Osteoblast (primary cell): ENCODE measurements at regions not wholly inside any gene's neighbourhood (a gene's known extent, or its start where the extent isn't known, plus 50 kb on each side); places are given as distances from the start of the nearest gene placed in this dataset.

Source experiments
- DNase-seq: peaks from one replicate; pipeline ENCODE4 v3.0.0; 2011; ENCODE audit warnings: low spot score, mixed read lengths; ENCODE audit not compliant: insufficient read length; ENCODE audit errors: missing footprints
- H2AFZ ChIP-seq: 2 replicates; pipeline ENCODE4 v1.6.0; 2011; ENCODE audit warnings: mild to moderate bottlenecking, low read length
- H3K27ac ChIP-seq: 2 replicates; pipeline ENCODE4 v1.5.1; 2011; ENCODE audit warnings: mild to moderate bottlenecking, low read depth, low read length, moderate library complexity
- H3K27me3 ChIP-seq: 2 replicates; pipeline ENCODE4 v1.6.0; 2012; ENCODE audit warnings: mild to moderate bottlenecking, control low read depth, inconsistent platforms, low read length, moderate library complexity; ENCODE audit not compliant: insufficient read depth
- H3K36me3 ChIP-seq: 2 replicates; pipeline ENCODE4 v1.5.1; 2011; ENCODE audit warnings: mild to moderate bottlenecking, low read length, control low read depth, moderate library complexity; ENCODE audit not compliant: insufficient read depth
- H3K4me1 ChIP-seq: 2 replicates; pipeline ENCODE4 v1.5.1; 2011; ENCODE audit warnings: mild to moderate bottlenecking, low read length, control low read depth, moderate library complexity; ENCODE audit not compliant: insufficient read depth
- H3K4me2 ChIP-seq: 2 replicates; pipeline ENCODE4 v1.6.0; 2011; ENCODE audit warnings: mild to moderate bottlenecking, low read length; ENCODE audit not compliant: insufficient read depth
- H3K4me3 ChIP-seq: fragments of 200-600 bp; sonication (generic); 3 replicates; pipeline ENCODE4 v1.5.1; 2012; ENCODE audit warnings: mild to moderate bottlenecking, low read length, inconsistent platforms; ENCODE audit not compliant: insufficient read depth
- H3K79me2 ChIP-seq: 2 replicates; pipeline ENCODE4 v1.6.0; 2012; ENCODE audit warnings: mild to moderate bottlenecking, low read length, control low read depth, inconsistent platforms; ENCODE audit not compliant: insufficient read depth
- H3K9me3 ChIP-seq: 2 replicates; pipeline ENCODE4 v1.5.1; 2011; ENCODE audit warnings: low read depth, low read length, control low read depth
- H4K20me1 ChIP-seq: 2 replicates; pipeline ENCODE4 v1.6.0; 2012; ENCODE audit warnings: mild to moderate bottlenecking, low read length, control low read depth; ENCODE audit not compliant: insufficient read depth
- TF ChIP-seq, protein P1 (sequence below): IDR thresholded peaks from 2 replicates; pipeline ENCODE4 v1.5.1; 2011; ENCODE audit warnings: mild to moderate bottlenecking, low read depth, low read length, moderate library complexity; ENCODE audit errors: extremely low read depth

DNA sequence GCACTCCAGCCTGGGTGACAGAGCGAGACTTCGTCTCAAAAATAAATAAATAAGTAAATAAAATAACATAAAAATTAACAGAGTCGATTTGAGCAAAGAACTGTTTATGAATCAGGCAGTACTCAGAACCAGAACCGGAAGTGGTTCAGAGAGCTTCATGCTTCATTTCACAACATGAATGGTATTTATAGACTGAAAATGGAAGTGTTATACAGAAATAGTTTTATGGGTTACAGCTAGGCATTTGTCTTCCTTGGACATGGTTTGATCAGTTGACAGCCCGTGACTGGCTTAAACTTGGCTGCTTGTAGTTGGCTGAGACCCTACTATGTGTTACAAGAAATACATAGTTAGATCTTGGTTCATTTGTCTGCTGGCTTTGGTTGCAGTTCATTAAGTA is 216.0 kb upstream of the MCTP2 start:
- no peaks in the 10 kb centered on the region for H3K4me1 ChIP-seq
- H3K79me2 ChIP-seq = no peaks in the 10 kb centered on the region
- H3K9me3 ChIP-seq = no peaks in the 10 kb centered on the region
- DNase-seq = no peak
- TF ChIP-seq, protein P1, sequence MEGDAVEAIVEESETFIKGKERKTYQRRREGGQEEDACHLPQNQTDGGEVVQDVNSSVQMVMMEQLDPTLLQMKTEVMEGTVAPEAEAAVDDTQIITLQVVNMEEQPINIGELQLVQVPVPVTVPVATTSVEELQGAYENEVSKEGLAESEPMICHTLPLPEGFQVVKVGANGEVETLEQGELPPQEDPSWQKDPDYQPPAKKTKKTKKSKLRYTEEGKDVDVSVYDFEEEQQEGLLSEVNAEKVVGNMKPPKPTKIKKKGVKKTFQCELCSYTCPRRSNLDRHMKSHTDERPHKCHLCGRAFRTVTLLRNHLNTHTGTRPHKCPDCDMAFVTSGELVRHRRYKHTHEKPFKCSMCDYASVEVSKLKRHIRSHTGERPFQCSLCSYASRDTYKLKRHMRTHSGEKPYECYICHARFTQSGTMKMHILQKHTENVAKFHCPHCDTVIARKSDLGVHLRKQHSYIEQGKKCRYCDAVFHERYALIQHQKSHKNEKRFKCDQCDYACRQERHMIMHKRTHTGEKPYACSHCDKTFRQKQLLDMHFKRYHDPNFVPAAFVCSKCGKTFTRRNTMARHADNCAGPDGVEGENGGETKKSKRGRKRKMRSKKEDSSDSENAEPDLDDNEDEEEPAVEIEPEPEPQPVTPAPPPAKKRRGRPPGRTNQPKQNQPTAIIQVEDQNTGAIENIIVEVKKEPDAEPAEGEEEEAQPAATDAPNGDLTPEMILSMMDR = no peak
- H3K4me3 ChIP-seq = no peak overlapping the region
- no peaks in the 10 kb centered on the region for H4K20me1 ChIP-seq
- no peak overlapping the region for H2AFZ ChIP-seq
- no peak overlapping the region for H3K4me2 ChIP-seq
- H3K27me3 ChIP-seq = no peaks in the 10 kb centered on the region
- H3K36me3 ChIP-seq = no peaks in the 10 kb centered on the region
- no peak overlapping the region for H3K27ac ChIP-seq

DNA sequence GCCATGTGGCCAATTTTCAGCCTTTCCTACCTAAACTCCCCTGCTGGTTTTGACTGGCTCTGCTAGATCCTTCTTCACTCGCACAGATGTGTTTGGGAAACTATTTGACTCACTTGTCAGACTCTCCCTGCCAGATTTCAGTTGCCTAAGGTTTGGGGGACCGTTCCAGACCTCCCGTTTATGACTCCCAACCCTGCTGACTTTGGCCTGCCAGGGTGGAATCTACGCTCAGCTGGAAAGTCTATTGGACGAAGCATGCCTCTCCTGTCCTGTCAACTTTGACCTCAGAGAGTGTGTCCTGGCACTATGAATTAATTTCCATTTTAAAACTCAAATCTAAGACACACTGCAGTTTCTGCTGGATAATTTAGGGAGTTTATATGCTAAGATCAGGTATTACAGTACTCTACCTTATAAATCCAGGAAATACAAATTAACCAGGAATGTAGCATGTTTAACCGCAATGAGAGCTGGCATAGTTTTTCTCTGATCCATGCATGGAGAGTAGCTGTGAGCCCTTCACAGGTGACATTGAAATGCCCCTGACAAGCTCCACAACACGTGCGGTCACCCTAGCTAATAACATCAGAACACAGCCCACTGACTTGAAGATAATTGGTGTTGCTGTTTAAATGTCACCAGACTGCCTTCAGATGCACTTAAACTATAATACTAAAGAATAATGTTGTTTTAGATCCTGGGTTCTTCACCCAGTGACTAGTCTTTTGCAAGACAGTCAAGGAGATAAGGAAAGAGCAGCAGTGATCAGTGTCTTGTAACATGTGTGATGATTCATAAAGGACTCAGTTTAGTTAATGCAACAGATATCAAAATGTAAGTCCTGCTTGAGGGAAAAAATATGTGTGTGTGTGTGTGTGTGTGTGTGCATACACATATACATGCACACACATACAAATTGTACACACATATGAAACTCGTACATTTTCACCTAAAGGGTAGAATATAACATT is 223.0 kb upstream of the MCTP2 start:
- no peaks in the 10 kb centered on the region for H3K79me2 ChIP-seq
- TF ChIP-seq, protein P1 = no peak
- DNase-seq = no peak

DNA sequence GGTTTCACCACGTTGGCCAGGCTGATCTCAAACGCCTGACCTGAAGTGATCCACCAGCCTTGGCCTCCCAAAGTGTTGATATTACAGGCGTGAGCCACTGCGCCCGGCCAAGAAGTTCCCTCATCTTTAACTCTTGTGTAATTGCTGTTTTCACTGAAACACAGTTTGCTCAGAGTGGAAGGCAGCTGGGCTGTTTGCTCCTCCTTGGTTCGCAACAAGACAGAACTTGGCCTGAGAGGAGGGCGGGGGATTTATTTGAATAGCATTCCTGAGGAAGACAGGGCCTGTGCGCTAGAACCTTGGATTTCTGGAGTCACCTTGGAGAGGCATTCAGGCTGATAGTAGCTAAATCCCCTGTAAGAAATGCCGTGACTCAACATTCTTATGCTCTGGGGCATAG is 226.7 kb upstream of the MCTP2 start:
- no peak overlapping the region for H3K4me2 ChIP-seq
- DNase-seq = no peak
- TF ChIP-seq, protein P1 = no peak

More for the DNA sequence above, 223.0 kb upstream of the MCTP2 start:
- H3K27ac ChIP-seq = no peak overlapping the region
- H3K4me2 ChIP-seq = no peak overlapping the region
- no peaks in the 10 kb centered on the region for H4K20me1 ChIP-seq
- H3K9me3 ChIP-seq = no peaks in the 10 kb centered on the region
- H3K4me1 ChIP-seq = no peaks in the 10 kb centered on the region
- no peak overlapping the region for H2AFZ ChIP-seq
- H3K4me3 ChIP-seq = no peak overlapping the region
- no peaks in the 10 kb centered on the region for H3K36me3 ChIP-seq
- H3K27me3 ChIP-seq = no peaks in the 10 kb centered on the region

DNA sequence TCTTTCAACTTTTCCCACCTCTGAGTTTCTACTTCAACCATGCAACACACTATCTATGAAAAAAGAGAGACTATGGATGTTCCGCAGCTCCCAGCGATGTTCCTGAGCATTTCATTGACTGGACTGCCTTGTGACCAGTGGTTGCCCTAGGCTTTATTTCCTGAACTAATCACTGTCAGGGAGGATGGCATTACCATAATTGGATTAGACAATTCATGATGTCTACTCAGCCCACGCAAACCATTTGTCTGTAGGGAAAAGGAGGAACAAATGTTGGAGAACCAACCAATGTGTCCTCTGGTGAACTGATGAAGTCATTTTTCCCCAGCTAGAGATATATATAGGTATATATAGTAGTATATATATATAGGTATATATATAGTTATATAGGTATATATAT is 229.3 kb upstream of the MCTP2 start:
- no peak overlapping the region for H3K4me2 ChIP-seq
- H3K4me3 ChIP-seq = no peak overlapping the region
- no peaks in the 10 kb centered on the region for H3K79me2 ChIP-seq
- no peaks in the 10 kb centered on the region for H3K27me3 ChIP-seq
- no peaks in the 10 kb centered on the region for H3K4me1 ChIP-seq
- no peak for DNase-seq
- TF ChIP-seq, protein P1 = no peak
- no peak overlapping the region for H3K27ac ChIP-seq
- H4K20me1 ChIP-seq = no peaks in the 10 kb centered on the region
- no peaks in the 10 kb centered on the region for H3K36me3 ChIP-seq
- H3K9me3 ChIP-seq = no peaks in the 10 kb centered on the region
- H2AFZ ChIP-seq = no peak overlapping the region

More for the DNA sequence above, 226.7 kb upstream of the MCTP2 start:
- no peak overlapping the region for H3K4me3 ChIP-seq
- no peaks in the 10 kb centered on the region for H4K20me1 ChIP-seq
- no peaks in the 10 kb centered on the region for H3K4me1 ChIP-seq
- no peaks in the 10 kb centered on the region for H3K79me2 ChIP-seq
- no peaks in the 10 kb centered on the region for H3K36me3 ChIP-seq
- no peaks in the 10 kb centered on the region for H3K9me3 ChIP-seq
- H3K27me3 ChIP-seq = no peaks in the 10 kb centered on the region
- no peak overlapping the region for H2AFZ ChIP-seq
- H3K27ac ChIP-seq = no peak overlapping the region
